AG20443 (cell line): ENCODE measurements at regions not wholly inside any gene's neighbourhood (a gene's known extent, or its start where the extent isn't known, plus 50 kb on each side); places are given as distances from the start of the nearest gene placed in this dataset.
"Not testable (repeated sequence)": the region's sequence is repeated elsewhere in the genome, so short reads cannot be mapped to it uniquely, and the experiment has no call there.

Experiments
- DNase-seq: peaks from one replicate; pipeline ENCODE4 v3.0.0; 2012; ENCODE audit warnings: low spot score, mixed read lengths

- no peak for DNase-seq
Measured at GRCh38 chr13:104567114-104567513, 1500.9 kb upstream of the SLC10A2 start.

DNA sequence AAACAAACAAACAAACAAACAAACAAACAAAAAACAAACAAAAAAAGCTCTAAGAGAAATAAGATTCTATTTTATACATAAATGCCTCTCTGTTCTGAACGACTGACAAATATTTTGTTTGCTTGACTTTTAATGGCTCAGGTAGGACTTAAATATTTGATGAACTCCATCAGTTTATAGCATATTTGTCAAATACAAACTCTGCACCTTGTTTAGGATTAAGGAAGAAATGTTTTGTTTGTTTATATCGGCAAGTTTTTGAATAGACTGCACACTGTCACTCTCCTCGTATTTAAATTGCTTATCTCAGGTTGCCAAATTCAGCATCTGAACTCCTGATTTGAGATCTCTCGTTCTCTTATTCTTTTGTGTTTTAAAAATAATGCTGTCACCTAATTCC is 1499.7 kb upstream of the SLC10A2 start:
- no peak for DNase-seq

DNA sequence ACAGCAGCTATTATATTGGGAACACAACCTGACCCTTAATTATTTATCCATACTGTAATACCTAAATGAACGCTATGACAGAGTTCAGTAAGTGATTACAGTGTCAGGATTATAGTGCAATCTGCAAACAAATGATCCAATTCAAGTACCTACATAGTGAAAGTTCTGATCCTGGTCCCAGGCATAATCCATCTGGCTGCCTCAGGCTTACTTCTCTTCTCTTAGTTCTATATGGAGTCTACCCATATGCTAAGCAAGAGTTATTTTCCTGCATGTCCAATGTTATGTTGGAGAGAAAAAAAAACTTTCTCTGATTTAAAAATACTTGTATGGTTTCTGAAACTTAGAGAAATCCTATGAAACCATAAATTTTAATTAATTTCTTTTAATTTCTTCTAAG is 1487.7 kb upstream of the SLC10A2 start:
- no peak for DNase-seq

GRCh38 chr13:104553186-104553585 is 1487.0 kb upstream of the SLC10A2 start:
- no peak for DNase-seq

DNA sequence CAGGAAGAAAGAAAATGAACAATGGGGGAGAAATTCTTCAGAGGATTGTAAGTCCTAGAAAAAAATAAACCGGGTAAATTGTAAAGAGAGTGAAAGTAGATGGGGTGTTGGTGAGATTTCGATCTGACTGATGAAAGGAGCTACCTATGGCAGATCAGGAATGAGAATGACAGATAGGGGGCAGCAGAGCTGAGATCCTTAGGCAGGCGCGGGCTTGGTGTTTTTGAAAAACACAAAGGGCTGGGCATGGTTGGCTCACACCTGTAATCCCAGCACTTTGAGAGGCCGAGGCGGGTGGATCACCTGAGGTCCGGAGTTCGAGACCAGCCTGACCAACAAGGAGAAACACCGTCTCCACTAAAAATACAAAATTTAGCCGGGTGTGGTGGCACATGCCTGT is 1468.6 kb upstream of the SLC10A2 start:
- DNase-seq, result no peak

GRCh38 chr13:104532132-104532531 is 1465.9 kb upstream of the SLC10A2 start:
- DNase-seq, result no peak

- no peak for DNase-seq
Measured at GRCh38 chr13:104530741-104531140, 1464.5 kb upstream of the SLC10A2 start.

DNA sequence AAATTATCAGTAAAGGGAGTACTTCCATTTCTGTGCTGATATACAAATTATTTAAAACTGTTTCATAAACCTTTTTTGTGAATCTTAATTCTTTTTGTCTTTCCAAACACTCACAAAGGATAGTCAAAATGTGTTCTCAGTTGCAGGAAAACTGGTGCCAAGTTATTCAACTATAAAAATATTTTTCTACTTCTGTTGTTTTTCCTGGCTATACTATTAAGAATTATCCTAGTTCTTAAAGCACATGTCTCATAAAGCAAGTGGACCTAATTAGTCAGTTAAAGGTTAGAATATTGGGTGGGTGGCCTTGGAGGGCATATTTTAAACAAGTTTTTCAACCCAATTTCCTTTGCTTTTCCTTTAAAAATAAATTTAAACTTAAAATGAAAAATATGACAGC is 1460.3 kb upstream of the SLC10A2 start:
- DNase-seq, result no peak

- no peak for DNase-seq
Measured at GRCh38 chr13:104525467-104525866, 1459.2 kb upstream of the SLC10A2 start.

DNA sequence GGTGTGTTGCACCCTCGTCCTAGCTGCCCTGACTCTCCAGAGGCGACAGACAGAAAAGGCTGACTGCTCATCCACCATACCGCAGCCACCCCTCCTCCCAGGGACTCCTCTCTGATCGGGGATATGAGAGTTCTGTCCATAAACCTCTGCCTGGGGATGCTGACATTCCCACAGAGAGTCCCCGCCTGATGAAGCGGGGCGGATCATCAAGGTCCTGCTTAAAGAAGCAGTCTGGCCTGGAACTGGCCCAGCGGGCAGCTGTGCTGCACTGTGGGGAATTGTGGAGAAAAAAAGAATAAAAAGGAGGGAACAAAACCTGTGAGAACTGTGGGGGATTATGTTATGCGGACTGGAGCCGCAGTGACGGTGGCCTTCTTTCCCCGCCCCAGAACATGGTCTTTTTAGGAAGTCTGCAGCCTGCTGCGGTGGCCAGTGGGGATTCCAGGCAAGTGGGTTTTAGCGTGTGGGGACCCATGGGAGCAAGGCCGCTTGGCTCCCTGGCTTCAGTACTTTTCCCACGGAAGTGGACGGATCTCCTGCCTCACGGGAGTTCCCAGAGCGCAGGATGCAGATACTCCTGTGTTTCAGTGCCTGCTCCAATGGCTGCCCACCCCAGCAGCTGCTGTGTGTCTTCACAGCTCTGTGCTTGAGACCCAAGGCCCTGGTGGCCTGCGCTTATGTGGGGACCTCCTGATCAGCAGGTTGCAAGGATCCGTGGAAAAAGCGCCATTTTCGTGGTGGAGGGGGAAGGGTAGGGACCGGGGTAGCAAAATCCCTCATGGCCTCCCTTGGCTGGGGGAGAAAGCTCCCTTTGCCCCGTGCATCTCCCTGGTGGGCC is 1456.2 kb upstream of the SLC10A2 start:
- DNase-seq, result no peak

DNA sequence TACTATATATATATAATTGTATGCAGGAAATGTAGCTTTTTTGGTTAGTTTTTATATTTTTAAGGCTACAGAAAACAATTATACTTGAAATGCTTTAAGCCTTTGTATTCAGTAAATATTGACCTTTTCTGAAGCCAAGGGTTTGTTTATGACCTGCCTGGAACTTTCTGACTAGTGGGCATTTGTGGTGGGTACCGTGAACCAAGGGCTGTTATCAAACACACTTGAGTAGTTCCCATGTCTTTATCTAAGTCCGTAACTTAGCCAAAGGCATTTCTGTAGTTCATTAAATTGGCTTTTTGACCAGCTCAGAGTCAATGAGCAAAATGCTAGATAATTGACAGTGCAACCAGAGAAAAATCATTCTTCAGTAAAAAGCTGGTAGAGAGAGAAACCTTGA is 1444.2 kb upstream of the SLC10A2 start:
- no peak for DNase-seq

DNA sequence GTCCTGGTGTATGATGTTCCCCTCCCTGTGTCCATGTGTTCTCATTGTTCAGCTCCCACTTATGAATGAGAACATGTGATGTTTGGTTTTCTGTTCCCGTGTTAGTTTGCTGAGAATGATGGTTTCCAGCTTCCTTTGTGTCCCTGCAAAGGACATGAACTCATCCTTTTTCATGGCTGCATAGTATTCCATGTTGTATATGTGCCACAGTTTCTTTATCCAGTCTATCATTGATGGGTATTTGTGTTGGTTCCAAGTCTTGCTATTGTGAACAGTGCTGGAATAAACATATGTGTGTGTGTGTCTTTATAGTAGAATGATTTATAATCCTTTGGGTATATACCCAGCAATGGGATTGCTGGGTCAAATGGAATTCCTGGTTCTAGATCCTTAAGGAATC is 1427.3 kb upstream of the SLC10A2 start:
- DNase-seq, result not testable (repeated sequence)

- DNase-seq, result no peak
Measured at GRCh38 chr13:104491916-104492315, 1425.7 kb upstream of the SLC10A2 start.

- no peak for DNase-seq
Measured at GRCh38 chr13:104487006-104487405, 1420.8 kb upstream of the SLC10A2 start.

GRCh38 chr13:104485571-104485970 is 1419.4 kb upstream of the SLC10A2 start:
- no peak for DNase-seq

- no peak for DNase-seq
Measured at GRCh38 chr13:104483631-104484030, 1417.4 kb upstream of the SLC10A2 start.

DNA sequence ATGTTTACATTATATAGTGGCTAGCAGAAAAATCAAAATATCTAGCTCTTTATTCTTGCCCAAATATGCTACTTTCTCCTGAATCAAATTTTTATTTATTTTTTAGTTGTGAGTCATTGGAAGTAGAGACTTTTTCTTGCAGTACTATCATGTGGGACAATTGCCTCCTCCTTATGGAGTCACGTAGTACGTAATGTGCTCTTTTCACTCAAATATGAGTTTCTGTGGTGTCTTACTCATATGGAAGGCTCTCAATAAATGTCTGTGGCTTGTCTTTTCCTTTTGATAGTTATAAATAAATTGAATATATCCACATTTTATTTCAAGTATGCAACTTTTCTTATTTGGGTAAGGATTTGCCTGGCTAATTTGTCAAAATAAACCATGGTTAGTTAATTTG is 1411.0 kb upstream of the SLC10A2 start:
- DNase-seq, result no peak

- no peak for DNase-seq
Measured at GRCh38 chr13:104473936-104474335, 1407.7 kb upstream of the SLC10A2 start.

GRCh38 chr13:104466016-104466415 is 1399.8 kb upstream of the SLC10A2 start:
- DNase-seq, result no peak

DNA sequence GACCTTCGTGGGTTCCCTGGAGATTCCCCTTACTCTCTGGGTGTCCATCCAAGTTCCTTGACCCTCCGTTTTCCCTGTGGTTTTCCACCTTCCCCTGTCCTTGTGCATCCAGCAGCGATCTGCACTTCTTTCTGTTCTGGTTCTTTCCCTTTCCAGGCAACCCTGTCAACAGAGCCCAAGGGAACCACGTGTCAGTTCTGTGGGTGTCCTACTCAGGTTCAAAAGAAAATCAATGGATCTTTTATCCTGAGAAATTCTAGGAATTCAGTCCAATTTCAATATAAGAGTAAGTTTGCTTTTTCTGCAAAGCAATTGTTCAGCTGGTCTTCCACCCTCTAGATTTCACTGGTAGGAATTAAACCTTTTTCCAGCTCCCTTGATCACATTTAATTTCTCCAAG is 1394.8 kb upstream of the SLC10A2 start:
- no peak for DNase-seq

- DNase-seq, result no peak
Measured at GRCh38 chr13:104460554-104460953, 1394.3 kb upstream of the SLC10A2 start.

- DNase-seq, result no peak
Measured at GRCh38 chr13:104450006-104450405, 1383.8 kb upstream of the SLC10A2 start.

GRCh38 chr13:104447348-104447747 is 1381.1 kb upstream of the SLC10A2 start:
- DNase-seq, result no peak

DNA sequence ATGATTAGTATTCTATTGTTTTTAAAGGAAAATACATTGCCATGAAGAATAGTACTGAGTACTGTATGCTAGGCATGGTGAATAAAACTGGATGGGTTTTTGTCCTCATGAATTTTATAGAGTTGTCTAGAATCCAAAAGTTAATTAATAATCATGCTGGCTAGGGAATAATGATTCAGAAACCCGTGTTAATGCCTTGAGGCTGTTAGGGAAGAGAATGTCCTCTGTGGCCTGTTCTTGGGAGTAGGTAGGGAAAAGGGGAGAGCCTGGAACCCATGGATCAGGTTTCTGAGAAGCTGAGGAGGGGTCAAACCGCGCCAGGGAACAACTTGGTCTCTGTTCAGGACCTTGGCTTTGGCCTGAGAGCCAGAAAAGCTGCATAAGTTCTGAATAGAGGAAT is 1376.3 kb upstream of the SLC10A2 start:
- no peak for DNase-seq
